Neural progenitor cell (in vitro differentiated cells): ENCODE measurements at regions not wholly inside any gene's neighbourhood (a gene's known extent, or its start where the extent isn't known, plus 50 kb on each side); places are given as distances from the start of the nearest gene placed in this dataset.

Source experiments
- CTCF ChIP-seq: fragments of 200-600 bp; sonication (generic); IDR thresholded peaks from 2 replicates; pipeline ENCODE4 v1.5.1; 2017; ENCODE audit warnings: antibody characterized with exemption, mild to moderate bottlenecking
- EZH2 ChIP-seq: fragments of 200-600 bp; sonication (generic); IDR thresholded peaks from 2 replicates; pipeline ENCODE4 v1.6.1; 2017; ENCODE audit warnings: antibody characterized with exemption, mild to moderate bottlenecking, moderate library complexity
- EZH2phosphoT487 ChIP-seq: fragments of 200-600 bp; sonication (generic); IDR thresholded peaks from 2 replicates; pipeline ENCODE4 v1.6.1; 2017; ENCODE audit warnings: antibody characterized with exemption

GRCh38 chr1:175891783-175892309, 148.5 kb upstream of the TNR start:
- TF ChIP-seq CTCF (no peak), EZH2 (no peak), EZH2phosphoT487 (no peak)
